ENCODE measurements at regions not wholly inside any gene's neighbourhood (a gene's known extent, or its start where the extent isn't known, plus 50 kb on each side); places are given as distances from the start of the nearest gene placed in this dataset.

DNA sequence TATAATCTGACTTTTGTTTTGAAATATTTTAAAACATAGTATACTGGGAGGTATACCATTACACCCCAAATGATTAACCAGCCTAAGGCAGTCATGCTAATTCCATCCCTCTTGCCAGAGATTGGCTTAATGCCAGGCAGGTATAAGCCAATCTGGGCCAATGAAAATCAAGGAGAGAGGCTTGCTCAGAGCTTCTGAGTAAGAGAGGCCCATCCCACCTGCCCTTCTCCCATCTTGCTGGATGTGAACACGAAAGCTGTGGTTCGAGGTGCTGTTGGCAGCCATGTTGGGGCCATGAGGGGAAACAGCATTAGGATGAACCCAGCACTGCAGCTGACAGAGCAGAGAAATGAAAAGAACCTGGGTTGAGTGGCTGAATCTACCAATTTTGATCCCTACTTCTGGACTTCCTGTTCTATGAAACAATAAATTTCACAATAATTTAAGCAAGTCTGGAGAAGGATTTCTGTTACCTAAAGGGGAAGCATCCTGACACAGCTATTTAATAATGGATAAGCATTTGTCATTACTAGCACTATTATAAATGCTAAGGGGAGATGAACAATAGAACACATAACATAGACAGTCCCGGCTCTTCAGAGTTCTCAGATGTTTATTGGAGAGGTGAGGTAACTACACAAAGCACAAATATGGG is 152.3 kb downstream of the CDC5L start:
- H3K9ac ChIP-seq: no peak overlapping the region

DNA sequence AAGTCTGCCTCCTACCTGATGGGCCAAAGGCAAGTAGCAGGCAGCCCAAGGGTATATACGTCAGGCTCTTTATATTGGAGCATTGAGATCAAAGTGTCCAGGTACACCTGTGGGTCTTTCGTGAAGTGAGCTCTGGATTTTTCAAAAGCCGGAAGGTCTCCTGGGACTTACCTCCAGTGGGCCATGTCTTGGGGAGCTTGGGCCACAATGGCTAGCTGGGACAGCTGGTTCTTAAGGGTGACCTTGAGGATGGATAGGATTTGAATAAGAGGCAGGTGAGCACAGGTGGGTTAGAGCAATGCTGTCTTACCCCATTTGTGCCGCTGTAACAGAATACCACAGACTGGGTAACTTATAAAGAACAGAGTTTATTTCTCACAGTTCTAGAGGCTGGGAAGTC is 153.4 kb downstream of the CDC5L start:
- H2AFZ ChIP-seq (ENCODE audit: low read depth): no peak overlapping the region

More for the DNA sequence above, 152.3 kb downstream of the CDC5L start:
- Histone ChIP-seq H3K4me2 (no peak overlapping the region), H2AFZ (ENCODE audit: low read depth) (no peak overlapping the region), H3K27me3 (ENCODE audit: insufficient read depth, low read depth) (no peaks in the 10 kb centered on the region), H3K27ac (no peak overlapping the region), H3K4me3 (IDR thresholded peaks at IDR 0.05; ENCODE audit: insufficient read depth, low read depth, low read length) (no peak overlapping the region), H3K79me2 (ENCODE audit: insufficient read depth, low read depth) (no peaks in the 10 kb centered on the region), H3K4me1 (ENCODE audit: low read depth, poor library complexity, severe bottlenecking) (no peaks in the 10 kb centered on the region), H3K36me3 (ENCODE audit: insufficient read depth) (no peaks in the 10 kb centered on the region), H4K20me1 (ENCODE audit: insufficient read depth) (no peaks in the 10 kb centered on the region)
- TF ChIP-seq, protein P1, sequence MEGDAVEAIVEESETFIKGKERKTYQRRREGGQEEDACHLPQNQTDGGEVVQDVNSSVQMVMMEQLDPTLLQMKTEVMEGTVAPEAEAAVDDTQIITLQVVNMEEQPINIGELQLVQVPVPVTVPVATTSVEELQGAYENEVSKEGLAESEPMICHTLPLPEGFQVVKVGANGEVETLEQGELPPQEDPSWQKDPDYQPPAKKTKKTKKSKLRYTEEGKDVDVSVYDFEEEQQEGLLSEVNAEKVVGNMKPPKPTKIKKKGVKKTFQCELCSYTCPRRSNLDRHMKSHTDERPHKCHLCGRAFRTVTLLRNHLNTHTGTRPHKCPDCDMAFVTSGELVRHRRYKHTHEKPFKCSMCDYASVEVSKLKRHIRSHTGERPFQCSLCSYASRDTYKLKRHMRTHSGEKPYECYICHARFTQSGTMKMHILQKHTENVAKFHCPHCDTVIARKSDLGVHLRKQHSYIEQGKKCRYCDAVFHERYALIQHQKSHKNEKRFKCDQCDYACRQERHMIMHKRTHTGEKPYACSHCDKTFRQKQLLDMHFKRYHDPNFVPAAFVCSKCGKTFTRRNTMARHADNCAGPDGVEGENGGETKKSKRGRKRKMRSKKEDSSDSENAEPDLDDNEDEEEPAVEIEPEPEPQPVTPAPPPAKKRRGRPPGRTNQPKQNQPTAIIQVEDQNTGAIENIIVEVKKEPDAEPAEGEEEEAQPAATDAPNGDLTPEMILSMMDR (conservative IDR thresholded peaks at IDR 0.05; ENCODE audit: low read depth, low read length): no peak

DNA sequence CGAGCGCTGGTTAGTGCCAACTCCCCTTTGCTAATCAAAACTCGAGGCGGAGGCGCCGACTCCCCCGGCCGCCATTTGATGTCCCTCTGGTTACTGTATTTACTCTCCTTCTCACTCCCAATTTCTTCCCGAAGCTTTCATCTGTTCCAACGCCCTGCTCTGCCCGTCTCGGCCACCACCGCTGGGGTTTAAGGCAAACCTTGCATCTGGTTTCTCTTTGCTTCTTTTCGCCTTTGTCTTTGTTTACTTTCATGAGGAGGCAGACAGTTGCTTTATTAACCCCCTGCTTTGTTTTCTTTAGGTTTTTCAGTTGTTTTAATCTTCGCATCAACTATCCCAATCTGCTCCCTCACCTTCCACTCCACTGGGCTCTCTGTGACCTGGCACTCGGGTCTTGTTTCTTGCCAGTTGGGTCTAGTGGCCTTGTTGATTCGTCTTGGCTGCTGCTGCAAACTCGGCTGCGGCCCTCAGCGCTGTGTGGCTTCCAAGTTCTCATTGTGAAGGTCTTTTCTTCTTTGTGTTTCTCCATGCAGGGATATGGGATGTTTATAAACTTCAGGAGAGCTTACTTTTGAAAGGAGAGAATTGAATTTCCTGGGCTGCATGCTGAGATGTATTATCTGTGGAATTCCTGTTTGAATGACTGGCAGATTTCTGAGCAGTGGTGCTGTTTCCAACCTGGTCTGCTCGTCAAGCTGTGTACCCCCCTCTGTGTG is 155.1 kb downstream of the CDC5L start:
- H3K9ac ChIP-seq: no peak overlapping the region
- H3K27me3 ChIP-seq (ENCODE audit: insufficient read depth, low read depth): no peaks in the 10 kb centered on the region
- H3K4me1 ChIP-seq (ENCODE audit: low read depth, poor library complexity, severe bottlenecking): no peaks in the 10 kb centered on the region
- no peak overlapping the region for H3K27ac ChIP-seq
- TF ChIP-seq, protein P1 (conservative IDR thresholded peaks at IDR 0.05; ENCODE audit: low read depth, low read length): no peak
- no peak overlapping the region for H2AFZ ChIP-seq (ENCODE audit: low read depth)
- no peaks in the 10 kb centered on the region for H3K36me3 ChIP-seq (ENCODE audit: insufficient read depth)
- no peak overlapping the region for H3K4me3 ChIP-seq (IDR thresholded peaks at IDR 0.05; ENCODE audit: insufficient read depth, low read depth, low read length)
- H3K4me2 ChIP-seq: no peak overlapping the region
- no peaks in the 10 kb centered on the region for H4K20me1 ChIP-seq (ENCODE audit: insufficient read depth)
- no peaks in the 10 kb centered on the region for H3K79me2 ChIP-seq (ENCODE audit: insufficient read depth, low read depth)

More for the DNA sequence above, 153.4 kb downstream of the CDC5L start:
- no peaks in the 10 kb centered on the region for H3K27me3 ChIP-seq (ENCODE audit: insufficient read depth, low read depth)
- TF ChIP-seq, protein P1 (conservative IDR thresholded peaks at IDR 0.05; ENCODE audit: low read depth, low read length): no peak
- H3K4me2 ChIP-seq: no peak overlapping the region
- no peaks in the 10 kb centered on the region for H3K36me3 ChIP-seq (ENCODE audit: insufficient read depth)
- H3K4me3 ChIP-seq (IDR thresholded peaks at IDR 0.05; ENCODE audit: insufficient read depth, low read depth, low read length): no peak overlapping the region
- no peaks in the 10 kb centered on the region for H3K79me2 ChIP-seq (ENCODE audit: insufficient read depth, low read depth)
- H3K9ac ChIP-seq: no peak overlapping the region
- H3K27ac ChIP-seq: no peak overlapping the region
- H4K20me1 ChIP-seq (ENCODE audit: insufficient read depth): no peaks in the 10 kb centered on the region
- H3K4me1 ChIP-seq (ENCODE audit: low read depth, poor library complexity, severe bottlenecking): no peaks in the 10 kb centered on the region

DNA sequence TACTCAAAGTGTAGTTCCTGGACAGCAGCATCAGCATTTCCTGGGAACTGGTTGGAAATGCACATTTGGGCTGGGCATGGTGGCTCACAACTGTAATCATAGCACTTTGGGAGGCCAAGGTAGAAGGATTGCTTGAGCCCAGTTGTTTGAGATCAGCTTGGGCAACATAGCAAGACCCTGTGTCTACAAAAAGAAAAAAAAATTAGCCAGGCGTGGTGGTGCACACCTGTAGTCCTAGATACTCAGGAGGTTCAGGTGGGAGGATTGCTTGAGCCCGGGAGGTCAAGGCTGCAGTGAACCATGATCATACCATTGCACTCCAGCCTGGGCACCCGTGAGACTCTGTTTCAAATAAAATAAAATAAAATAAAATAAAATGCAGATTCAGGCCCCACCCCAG is 156.2 kb downstream of the CDC5L start:
- Histone ChIP-seq H3K9ac (no peak overlapping the region), H4K20me1 (ENCODE audit: insufficient read depth) (no peaks in the 10 kb centered on the region), H3K36me3 (ENCODE audit: insufficient read depth) (no peaks in the 10 kb centered on the region), H3K4me3 (IDR thresholded peaks at IDR 0.05; ENCODE audit: insufficient read depth, low read depth, low read length) (no peak overlapping the region), H3K4me2 (no peak overlapping the region), H3K4me1 (ENCODE audit: low read depth, poor library complexity, severe bottlenecking) (no peaks in the 10 kb centered on the region), H3K79me2 (ENCODE audit: insufficient read depth, low read depth) (no peaks in the 10 kb centered on the region), H3K27me3 (ENCODE audit: insufficient read depth, low read depth) (no peaks in the 10 kb centered on the region), H2AFZ (ENCODE audit: low read depth) (no peak overlapping the region), H3K27ac (no peak overlapping the region)
- TF ChIP-seq, protein P1 (conservative IDR thresholded peaks at IDR 0.05; ENCODE audit: low read depth, low read length): no peak

Data from KMS-11 (cell line).